ENCODE measurements at regions not wholly inside any gene's neighbourhood (a gene's known extent, or its start where the extent isn't known, plus 50 kb on each side); places are given as distances from the start of the nearest gene placed in this dataset.

DNA sequence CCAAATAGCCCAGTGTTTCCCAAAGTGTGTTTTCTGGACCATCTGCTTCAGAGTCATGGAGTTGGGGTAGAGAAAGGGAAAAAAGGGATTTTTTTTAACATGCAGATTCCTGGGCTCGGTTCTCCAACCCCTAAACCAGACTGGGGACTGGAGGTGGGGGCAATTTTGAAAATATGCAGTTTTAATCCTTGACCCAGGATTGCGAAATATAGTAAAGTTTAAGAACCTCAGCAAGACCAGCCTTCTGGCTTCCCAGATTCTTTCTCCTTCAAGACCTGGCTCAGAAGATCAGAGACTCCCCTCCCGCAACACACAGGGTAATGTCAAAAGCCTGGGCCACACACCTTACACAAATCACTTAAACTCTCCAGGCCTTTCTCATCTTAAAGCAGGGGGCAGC is 150.1 kb downstream of the PAH start:
- Histone ChIP-seq H3K14ac (replicated peaks; ENCODE audit: low read depth, low read length) (no peak overlapping the region), H2BK20ac (ENCODE audit: low read depth, low read length) (no peak overlapping the region), H2BK120ac (ENCODE audit: low read depth, low read length) (no peak overlapping the region), H2AFZ (replicated peaks; ENCODE audit: low read length, poor library complexity) (no peak overlapping the region), H3K9me3 (ENCODE audit: control insufficient read depth, insufficient read depth, low read length) (no peaks in the 10 kb centered on the region), H3K36me3 (ENCODE audit: control insufficient read depth, insufficient read depth, low read length) (no peaks in the 10 kb centered on the region), H3K4me3 (ENCODE audit: insufficient read depth, low read depth, low read length) (no peak overlapping the region), H2BK5ac (ENCODE audit: low read depth, low read length, poor library complexity, severe bottlenecking) (no peak overlapping the region), H2AK9ac (replicated peaks; ENCODE audit: low read depth, low read length, poor library complexity) (no peak overlapping the region), H4K91ac (ENCODE audit: insufficient read depth, low read depth, low read length) (no peak overlapping the region), H3K4me1 (ENCODE audit: control insufficient read depth, insufficient read depth, low read length) (no peaks in the 10 kb centered on the region), H2BK15ac (ENCODE audit: low read depth, low read length) (no peak overlapping the region), H3K56ac (ENCODE audit: extremely low read depth, insufficient read depth, low read length) (no peak overlapping the region), H2AK5ac (ENCODE audit: low read depth, low read length) (no peak overlapping the region), H3K4me2 (ENCODE audit: low read depth, low read length) (no peak overlapping the region), H3K18ac (ENCODE audit: low read depth, low read length) (no peak overlapping the region), H3K9ac (ENCODE audit: low read depth, low read length) (no peak overlapping the region), H3K4ac (ENCODE audit: low read depth, low read length) (no peak overlapping the region), H3K27me3 (ENCODE audit: control insufficient read depth, insufficient read depth, low read length) (no peaks in the 10 kb centered on the region; the same call in 1 of the 2 replicates), H4K20me1 (ENCODE audit: insufficient read depth, low read length) (no peaks in the 10 kb centered on the region), H3K79me1 (ENCODE audit: low read depth in 1 of 2, low read length in 2 of 2) (no peaks in the 10 kb centered on the region), H3K23ac (ENCODE audit: low read depth, low read length) (no peak overlapping the region), H4K5ac (ENCODE audit: low read depth, low read length) (no peak overlapping the region), H3K27ac (ENCODE audit: insufficient read depth, low read length) (no peak overlapping the region), H3K9me1 (ENCODE audit: insufficient read depth, low read length) (no peaks in the 10 kb centered on the region), H4K8ac (ENCODE audit: low read depth in 2 of 2, low read length in 2 of 2) (no peak overlapping the region)
- dilution Hi-C loops (cut with HindIII; ENCODE audit: low sequenced_read_pairs, unreplicated experiment) (no loop called here), in situ Hi-C loops (cut with MboI; ENCODE audit: low sequenced_read_pairs) (no loop called here), intact Hi-C loops (cut with micrococcal nuclease) (loop anchor here (10.0 kb wide), 1 partner anchor 992 kb away; no protein-coding TSS in a partner anchor)
- DNase-seq (no peak), ATAC-seq (ENCODE audit: low read depth) (no peak)
- ChIA-PET POLR2A (ENCODE audit: unreplicated experiment) (no interaction called here), CTCF (no interaction called here)
- no CpG with 5 or more reads among the region's 3 CpGs for WGBS, 2 experiments (ENCODE audit: extremely low coverage in 2 of 2, insufficient read length in 1 of 2)
- TF ChIP-seq CEBPB (IDR thresholded peaks at IDR 0.05; ENCODE audit: low read depth, low read length) = peak; percentile 66
- TF ChIP-seq MAFK (IDR thresholded peaks at IDR 0.05; ENCODE audit: low read depth, low read length) = no peak
- BruUV-seq (replicated peaks) = no TSS peak
